ENCODE measurements at regions not wholly inside any gene's neighbourhood (a gene's known extent, or its start where the extent isn't known, plus 50 kb on each side); places are given as distances from the start of the nearest gene placed in this dataset.

DNA sequence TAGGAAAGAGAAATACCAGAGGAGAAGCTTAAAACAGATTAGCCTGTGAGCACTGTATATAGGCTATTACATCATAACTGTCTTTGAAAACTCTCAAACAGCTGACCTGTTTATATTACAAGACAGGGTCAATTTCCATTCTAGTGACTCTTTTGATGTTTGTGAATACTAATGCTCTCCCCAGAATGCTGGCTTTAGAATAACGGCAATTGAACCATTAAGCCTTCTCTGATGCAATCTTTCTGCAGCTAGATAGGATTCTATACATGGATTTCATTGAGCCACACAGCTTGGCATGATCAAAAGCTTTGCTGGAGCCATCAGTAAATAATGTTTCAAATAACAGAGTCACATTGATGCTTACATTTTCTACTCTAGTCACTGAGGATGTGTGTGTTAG, 122.7 kb upstream of the FAT3 start:
- no peaks in the 10 kb centered on the region for H3K27me3 ChIP-seq (ENCODE audit: control insufficient read depth in 2 of 2, insufficient read depth in 2 of 2, low read length in 2 of 2)
- H3K4me1 ChIP-seq (ENCODE audit: control insufficient read depth in 1 of 2, insufficient read depth in 2 of 2, low read length in 2 of 2), result no peaks in the 10 kb centered on the region
- WGBS (ENCODE audit: insufficient coverage), result no CpG with 5 or more reads among the region's 1 CpG
- no peak overlapping the region for H3K9ac ChIP-seq (ENCODE audit: insufficient read depth, low read length, poor library complexity, severe bottlenecking)
- H3K27ac ChIP-seq (ENCODE audit: low read depth in 1 of 2, low read length in 2 of 2), result no peak overlapping the region
- Mint-ChIP-seq H3K4me3 (no peak overlapping the region), H3K4me1 (no peaks in the 10 kb centered on the region), H3K36me3 (no peaks in the 10 kb centered on the region), H3K27me3 (ENCODE audit: low read depth in 3 of 3) (peaks cover 0 to 2% (median 0%) of the 10 kb centered on the region in 3 donors), H3K9me3 (peaks cover 0 to 2% (median 0%) of the 10 kb centered on the region in 7 donors), H3K27ac (no peak overlapping the region)
- H3K79me2 ChIP-seq (ENCODE audit: insufficient read depth, low read length), result no peaks in the 10 kb centered on the region
- H3K4me3 ChIP-seq (replicated peaks in 1 of 3; ENCODE audit: low read depth in 2 of 3, low read length in 3 of 3), result no peak overlapping the region
- no peaks in the 10 kb centered on the region for H3K9me3 ChIP-seq (replicated peaks in 1 of 2; ENCODE audit: control insufficient read depth in 1 of 2, insufficient read depth in 1 of 2, low read length in 2 of 2)
- no peak for DNase-seq
- intact Hi-C loops (cut with micrococcal nuclease), result no loop called here
- no peaks in the 10 kb centered on the region for H4K20me1 ChIP-seq (ENCODE audit: insufficient read depth, low read length)
- no peaks in the 10 kb centered on the region for H3K36me3 ChIP-seq (replicated peaks in 1 of 2; ENCODE audit: control insufficient read depth in 1 of 2, insufficient read depth in 2 of 2, low read length in 2 of 2)
- TF ChIP-seq, protein P1, sequence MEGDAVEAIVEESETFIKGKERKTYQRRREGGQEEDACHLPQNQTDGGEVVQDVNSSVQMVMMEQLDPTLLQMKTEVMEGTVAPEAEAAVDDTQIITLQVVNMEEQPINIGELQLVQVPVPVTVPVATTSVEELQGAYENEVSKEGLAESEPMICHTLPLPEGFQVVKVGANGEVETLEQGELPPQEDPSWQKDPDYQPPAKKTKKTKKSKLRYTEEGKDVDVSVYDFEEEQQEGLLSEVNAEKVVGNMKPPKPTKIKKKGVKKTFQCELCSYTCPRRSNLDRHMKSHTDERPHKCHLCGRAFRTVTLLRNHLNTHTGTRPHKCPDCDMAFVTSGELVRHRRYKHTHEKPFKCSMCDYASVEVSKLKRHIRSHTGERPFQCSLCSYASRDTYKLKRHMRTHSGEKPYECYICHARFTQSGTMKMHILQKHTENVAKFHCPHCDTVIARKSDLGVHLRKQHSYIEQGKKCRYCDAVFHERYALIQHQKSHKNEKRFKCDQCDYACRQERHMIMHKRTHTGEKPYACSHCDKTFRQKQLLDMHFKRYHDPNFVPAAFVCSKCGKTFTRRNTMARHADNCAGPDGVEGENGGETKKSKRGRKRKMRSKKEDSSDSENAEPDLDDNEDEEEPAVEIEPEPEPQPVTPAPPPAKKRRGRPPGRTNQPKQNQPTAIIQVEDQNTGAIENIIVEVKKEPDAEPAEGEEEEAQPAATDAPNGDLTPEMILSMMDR (IDR thresholded peaks at IDR 0.05), result no peak
- H3K4me2 ChIP-seq (replicated peaks; ENCODE audit: extremely low read depth, low read length, poor library complexity, severe bottlenecking), result no peak overlapping the region
- no peak overlapping the region for H2AFZ ChIP-seq (ENCODE audit: insufficient read depth, low read depth, low read length, poor library complexity, severe bottlenecking)

DNA sequence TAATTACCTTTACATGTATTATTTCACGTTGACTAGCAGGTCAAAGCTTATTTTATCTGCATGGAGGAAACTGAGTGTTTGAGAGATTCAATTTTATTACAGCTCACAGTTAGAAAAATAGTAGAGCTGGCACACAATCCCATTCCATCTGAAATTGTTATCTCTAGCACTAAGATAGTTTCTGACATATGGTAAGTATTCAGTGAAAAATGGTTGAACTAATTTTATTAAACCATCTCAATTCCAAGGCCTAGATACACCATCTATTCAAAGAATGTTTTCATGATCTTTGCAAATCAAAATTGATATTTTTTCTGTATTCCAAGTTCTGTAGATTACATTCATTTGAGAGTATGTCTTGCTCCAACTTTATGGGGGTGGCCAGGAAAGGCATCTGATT, 125.4 kb upstream of the FAT3 start:
- H3K9ac ChIP-seq (ENCODE audit: insufficient read depth, low read length, poor library complexity, severe bottlenecking), result no peak overlapping the region
- Mint-ChIP-seq H3K27me3 (ENCODE audit: low read depth in 3 of 3) (no peaks in the 10 kb centered on the region), H3K27ac (no peak overlapping the region), H3K36me3 (no peaks in the 10 kb centered on the region), H3K4me1 (no peaks in the 10 kb centered on the region), H3K9me3 (peaks cover 0 to 4% (median 0%) of the 10 kb centered on the region in 7 donors), H3K4me3 (no peak overlapping the region)
- H3K27ac ChIP-seq (ENCODE audit: low read depth in 1 of 2, low read length in 2 of 2), result no peak overlapping the region
- TF ChIP-seq, protein P1 (IDR thresholded peaks at IDR 0.05), result no peak
- no peaks in the 10 kb centered on the region for H3K4me1 ChIP-seq (ENCODE audit: control insufficient read depth in 1 of 2, insufficient read depth in 2 of 2, low read length in 2 of 2)
- no CpG with 5 or more reads among the region's 1 CpG for WGBS (ENCODE audit: insufficient coverage)
- no peak overlapping the region for H2AFZ ChIP-seq (ENCODE audit: insufficient read depth, low read depth, low read length, poor library complexity, severe bottlenecking)
- no peaks in the 10 kb centered on the region for H3K9me3 ChIP-seq (replicated peaks in 1 of 2; ENCODE audit: control insufficient read depth in 1 of 2, insufficient read depth in 1 of 2, low read length in 2 of 2)
- H3K27me3 ChIP-seq (ENCODE audit: control insufficient read depth in 2 of 2, insufficient read depth in 2 of 2, low read length in 2 of 2), result no peaks in the 10 kb centered on the region
- intact Hi-C loops (cut with micrococcal nuclease), result no loop called here
- H4K20me1 ChIP-seq (ENCODE audit: insufficient read depth, low read length), result no peaks in the 10 kb centered on the region
- H3K4me2 ChIP-seq (replicated peaks; ENCODE audit: extremely low read depth, low read length, poor library complexity, severe bottlenecking), result no peak overlapping the region
- H3K79me2 ChIP-seq (ENCODE audit: insufficient read depth, low read length), result no peaks in the 10 kb centered on the region
- no peak overlapping the region for H3K4me3 ChIP-seq (replicated peaks in 1 of 3; ENCODE audit: low read depth in 2 of 3, low read length in 3 of 3)
- no peaks in the 10 kb centered on the region for H3K36me3 ChIP-seq (replicated peaks in 1 of 2; ENCODE audit: control insufficient read depth in 1 of 2, insufficient read depth in 2 of 2, low read length in 2 of 2)
- DNase-seq, result no peak

Measured in CD14-positive monocyte (primary cell).